GM18511 (cell line): ENCODE measurements at regions not wholly inside any gene's neighbourhood (a gene's known extent, or its start where the extent isn't known, plus 50 kb on each side); places are given as distances from the start of the nearest gene placed in this dataset.

ENCODE experiments used
- ATAC-seq: cut with Tn5 transposase; IDR thresholded peaks from one replicate; pipeline ENCODE4 v1.9.1; 2021; ENCODE audit warnings: mild to moderate bottlenecking, moderate library complexity; ENCODE audit not compliant: unreplicated experiment

GRCh38 chr11:131290185-131290584 is 80.2 kb upstream of the NTM start:
- no peak for ATAC-seq

- no peak for ATAC-seq
These were observed 74.4 kb upstream of the NTM start for GRCh38 chr11:131295986-131296385.

DNA sequence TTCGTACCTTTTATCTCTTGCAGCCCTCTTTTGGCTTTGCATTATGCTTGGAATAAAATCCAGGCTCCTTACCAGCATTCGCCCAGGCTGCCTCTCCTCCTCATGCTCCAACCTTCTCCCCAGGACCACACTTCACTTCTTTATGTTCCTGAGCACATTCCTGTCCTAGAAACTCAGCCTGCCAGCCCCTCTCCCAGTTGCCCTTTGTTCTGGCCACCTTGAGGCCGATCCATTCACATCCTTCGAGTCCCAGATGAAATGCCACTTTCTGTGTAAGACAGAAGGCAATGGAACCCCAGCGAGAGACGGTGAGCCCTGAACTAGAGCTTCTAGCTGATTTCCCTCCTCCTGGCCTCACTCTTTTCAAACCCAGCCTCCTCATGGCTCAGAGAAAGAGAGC is 73.0 kb upstream of the NTM start:
- no peak for ATAC-seq

DNA sequence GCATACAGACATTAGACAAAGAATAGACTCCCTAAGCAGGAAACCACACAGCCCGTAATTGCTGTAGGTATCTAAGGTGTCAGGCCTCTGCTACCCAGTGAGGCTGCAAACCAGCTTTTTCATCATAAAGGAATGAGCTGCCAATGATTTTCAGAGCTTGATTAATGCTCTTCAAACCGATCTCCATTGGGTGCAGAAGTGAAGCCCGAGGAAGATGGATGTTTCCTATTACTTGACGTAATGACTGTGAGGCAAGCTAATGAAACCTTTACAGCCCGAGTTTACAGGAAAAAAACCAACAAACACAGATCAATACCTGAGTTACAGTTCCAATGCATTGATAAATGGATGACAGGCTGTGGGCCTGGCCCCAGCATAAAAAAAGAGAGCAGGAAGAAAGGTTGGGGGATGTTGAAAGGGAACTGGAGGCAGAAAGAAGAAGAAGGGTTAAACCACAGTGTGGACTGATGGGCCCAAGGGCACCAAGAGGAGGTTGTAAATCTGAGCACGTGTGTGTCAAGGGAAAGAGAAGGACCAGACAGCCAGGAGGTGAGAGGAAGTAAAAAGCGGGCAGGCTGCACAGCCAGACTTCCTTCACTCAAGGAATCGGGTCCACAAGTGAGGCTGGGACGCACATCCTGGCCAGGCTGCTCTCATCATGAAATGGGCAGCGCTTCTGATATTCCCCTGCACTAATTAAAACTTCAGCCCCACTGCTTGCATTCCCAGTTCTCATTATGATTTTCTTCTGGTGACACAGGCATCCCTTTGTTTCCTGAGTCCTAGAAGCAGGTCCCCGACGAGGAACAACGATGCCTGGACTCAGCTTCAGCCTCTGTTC is 70.6 kb upstream of the NTM start:
- ATAC-seq, result no peak

DNA sequence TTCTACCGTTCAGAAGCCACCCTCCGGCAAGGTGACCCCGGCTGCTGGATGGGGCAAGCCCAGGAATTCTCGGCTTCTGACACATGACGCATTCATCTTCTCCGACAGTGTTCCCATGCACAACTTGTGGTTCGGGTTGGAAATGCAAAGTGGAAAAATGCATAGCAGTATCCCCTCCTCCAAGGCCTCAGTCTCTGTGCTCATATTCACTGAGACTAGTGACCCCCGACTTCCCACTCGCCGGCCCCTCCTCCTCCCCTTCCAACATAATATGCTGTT is 70.0 kb upstream of the NTM start:
- no peak for ATAC-seq

DNA sequence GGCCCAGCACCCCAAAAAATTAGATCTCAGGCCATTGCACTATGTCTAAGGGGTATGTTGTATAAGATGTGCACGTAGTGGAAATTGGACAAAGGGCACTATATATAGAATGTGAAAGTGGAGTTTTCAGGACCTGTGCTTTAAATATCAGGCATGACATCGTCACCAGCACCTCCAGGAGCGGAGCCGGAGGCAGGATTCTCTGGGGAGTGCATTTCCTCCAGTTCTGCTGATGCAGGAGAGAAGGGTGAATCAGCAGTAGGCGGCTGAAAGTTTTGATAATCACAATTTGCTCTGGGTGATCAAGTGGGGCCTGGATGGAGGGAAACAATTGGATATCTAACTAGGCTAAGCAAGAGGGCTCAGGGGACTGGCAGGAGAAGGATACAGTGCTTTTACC is 69.1 kb upstream of the NTM start:
- ATAC-seq, result no peak

GRCh38 chr11:131302836-131303235 is 67.6 kb upstream of the NTM start:
- no peak for ATAC-seq

- no peak for ATAC-seq
These were observed 66.8 kb upstream of the NTM start for GRCh38 chr11:131303611-131304119.

DNA sequence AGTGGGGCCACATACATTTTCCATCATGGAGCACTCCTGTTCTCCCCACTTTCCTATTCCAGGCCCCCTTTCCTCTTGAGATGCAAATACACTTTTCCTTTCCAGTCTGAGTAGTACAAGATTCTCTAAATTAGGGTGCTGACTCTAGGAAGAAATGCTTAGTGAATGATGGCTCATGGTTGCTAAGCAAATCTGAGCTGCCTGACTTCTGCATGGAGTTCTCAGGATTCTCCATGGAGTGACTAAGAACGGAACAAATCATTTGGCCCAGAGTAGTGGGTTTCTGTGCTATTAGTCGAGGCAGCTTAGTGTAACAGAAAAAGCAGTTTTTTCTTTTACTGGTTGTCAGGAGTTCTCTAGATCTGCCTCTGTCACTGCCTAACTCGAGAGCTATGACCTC is 65.4 kb upstream of the NTM start:
- no peak for ATAC-seq

DNA sequence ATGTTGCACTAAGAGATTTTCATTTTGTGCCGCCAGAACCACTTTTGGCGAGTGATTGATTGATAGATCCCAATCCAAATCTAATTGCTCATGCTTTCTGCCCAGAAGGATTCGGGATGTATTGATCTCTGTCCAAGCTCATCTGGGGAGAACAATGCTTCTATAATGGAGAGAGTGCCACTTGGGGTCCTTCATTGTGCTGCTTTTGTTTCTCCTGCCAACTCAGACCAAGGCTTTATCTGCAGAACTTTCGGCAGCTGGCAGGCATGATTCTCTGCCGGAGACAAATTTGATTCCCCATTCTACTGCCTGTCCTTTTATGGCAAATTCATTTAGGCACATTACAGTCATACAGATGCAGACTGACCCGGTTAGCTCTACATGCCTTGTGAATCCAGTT is 62.9 kb upstream of the NTM start:
- no peak for ATAC-seq

DNA sequence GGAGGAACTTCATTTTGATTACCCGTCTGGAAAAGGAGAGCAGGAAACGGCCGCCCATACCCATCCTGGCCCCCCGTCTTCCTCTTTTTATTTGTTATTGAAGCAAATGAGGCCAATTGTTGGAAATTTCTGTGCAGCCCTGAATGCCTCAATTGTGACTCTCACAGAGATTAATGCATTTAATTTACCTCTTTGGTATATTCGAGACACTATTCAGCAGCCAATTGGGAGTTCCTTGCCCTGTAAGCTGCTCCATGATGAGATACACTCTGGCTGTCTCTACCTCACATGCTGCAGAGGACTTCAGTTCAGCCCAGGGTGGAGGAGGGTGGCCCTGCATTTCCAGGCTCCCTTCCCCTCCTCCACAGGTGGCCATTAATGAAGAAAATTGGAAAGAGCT is 60.6 kb upstream of the NTM start:
- no peak for ATAC-seq

DNA sequence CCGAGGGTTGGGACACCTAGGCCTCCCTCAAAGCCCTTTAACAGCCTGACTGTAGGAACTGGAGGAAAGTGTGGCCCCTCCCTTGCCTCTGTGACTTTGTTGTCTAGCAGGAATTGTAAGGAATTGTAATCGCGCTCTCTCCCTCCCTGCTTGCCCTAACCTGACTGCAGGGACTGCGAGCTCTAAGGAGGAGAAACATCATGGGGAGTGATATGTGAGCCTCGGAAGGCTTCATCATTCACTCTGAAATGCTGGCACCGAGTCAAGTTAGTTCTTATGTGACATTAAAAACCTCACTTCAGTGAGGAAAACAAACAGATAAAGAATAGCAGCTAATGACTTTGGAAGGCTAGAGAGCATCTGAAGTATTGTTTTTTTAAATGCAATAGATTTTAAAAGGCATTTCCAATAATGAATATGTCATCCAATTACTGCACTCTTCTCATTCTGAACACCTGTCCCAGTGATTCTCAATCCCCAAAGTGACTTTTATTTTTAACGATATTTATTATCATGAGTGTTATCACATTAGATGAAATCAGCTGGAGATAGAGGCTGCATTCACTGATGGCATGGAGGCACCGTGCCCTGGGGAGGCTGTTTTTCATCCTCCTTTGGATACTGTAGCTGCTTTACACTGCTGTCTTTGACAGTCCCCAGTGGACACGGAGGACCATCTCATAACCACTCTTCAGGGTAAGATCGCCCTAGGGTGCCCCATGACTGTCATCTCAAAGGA is 58.5 kb upstream of the NTM start:
- no peak for ATAC-seq
